ENCODE measurements at regions not wholly inside any gene's neighbourhood (a gene's known extent, or its start where the extent isn't known, plus 50 kb on each side); places are given as distances from the start of the nearest gene placed in this dataset.

DNA sequence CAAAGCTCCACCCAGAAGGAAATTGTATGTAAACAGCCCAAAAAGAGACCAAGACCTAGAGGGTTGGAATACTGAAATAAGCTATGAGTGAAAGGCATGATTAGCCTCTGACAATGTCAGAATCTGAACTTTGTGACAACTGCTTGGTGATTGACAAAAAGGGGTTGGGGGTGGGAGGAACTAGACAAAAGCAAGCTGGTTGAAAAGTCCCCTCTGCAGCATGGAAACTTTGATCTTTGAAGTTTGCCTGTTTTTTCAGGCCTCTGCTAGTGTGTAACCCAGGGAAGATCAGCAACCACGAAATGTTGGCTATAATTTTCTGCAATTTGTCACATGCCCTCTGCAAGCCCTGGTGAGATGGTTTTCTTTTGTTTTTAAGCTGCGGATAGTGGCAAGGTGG lies 104.8 kb upstream of the SLC25A13 start:
- TF ChIP-seq EZH2 (IDR thresholded peaks at IDR 0.05) (no peak), EZH2phosphoT487 (IDR thresholded peaks at IDR 0.05) (no peak)
- TF ChIP-seq, protein P1, sequence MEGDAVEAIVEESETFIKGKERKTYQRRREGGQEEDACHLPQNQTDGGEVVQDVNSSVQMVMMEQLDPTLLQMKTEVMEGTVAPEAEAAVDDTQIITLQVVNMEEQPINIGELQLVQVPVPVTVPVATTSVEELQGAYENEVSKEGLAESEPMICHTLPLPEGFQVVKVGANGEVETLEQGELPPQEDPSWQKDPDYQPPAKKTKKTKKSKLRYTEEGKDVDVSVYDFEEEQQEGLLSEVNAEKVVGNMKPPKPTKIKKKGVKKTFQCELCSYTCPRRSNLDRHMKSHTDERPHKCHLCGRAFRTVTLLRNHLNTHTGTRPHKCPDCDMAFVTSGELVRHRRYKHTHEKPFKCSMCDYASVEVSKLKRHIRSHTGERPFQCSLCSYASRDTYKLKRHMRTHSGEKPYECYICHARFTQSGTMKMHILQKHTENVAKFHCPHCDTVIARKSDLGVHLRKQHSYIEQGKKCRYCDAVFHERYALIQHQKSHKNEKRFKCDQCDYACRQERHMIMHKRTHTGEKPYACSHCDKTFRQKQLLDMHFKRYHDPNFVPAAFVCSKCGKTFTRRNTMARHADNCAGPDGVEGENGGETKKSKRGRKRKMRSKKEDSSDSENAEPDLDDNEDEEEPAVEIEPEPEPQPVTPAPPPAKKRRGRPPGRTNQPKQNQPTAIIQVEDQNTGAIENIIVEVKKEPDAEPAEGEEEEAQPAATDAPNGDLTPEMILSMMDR (IDR thresholded peaks at IDR 0.05): no peak
- Histone ChIP-seq H3K9me3 (ENCODE audit: low read depth) (no peaks in the 10 kb centered on the region), H3K36me3 (no peaks in the 10 kb centered on the region), H3K4me3 (no peak overlapping the region), H3K27ac (no peak overlapping the region), H3K27me3 (no peaks in the 10 kb centered on the region), H3K79me2 (ENCODE audit: low read depth) (no peaks in the 10 kb centered on the region), H3K9ac (no peak overlapping the region), H2AFZ (replicated peaks) (peak overlapping the region; percentile 78), H3K4me1 (peaks cover 25% of the 10 kb centered on the region), H3K4me2 (no peak overlapping the region), H4K20me1 (ENCODE audit: low read depth) (no peaks in the 10 kb centered on the region), H3F3A (ENCODE audit: low read depth) (peaks cover 10% of the 10 kb centered on the region)
- H3K27ac Mint-ChIP-seq: no peak overlapping the region
- H3K36me3 Mint-ChIP-seq: no peaks in the 10 kb centered on the region
- H3K27me3 Mint-ChIP-seq (ENCODE audit: insufficient read depth, low read depth): peaks cover 2% of the 10 kb centered on the region
- no peak for DNase-seq (ENCODE audit: low spot score)
- peaks cover 30% of the 10 kb centered on the region for H3K4me1 Mint-ChIP-seq
- H3K9me3 Mint-ChIP-seq: no peaks in the 10 kb centered on the region
- no peak overlapping the region for H3K4me3 Mint-ChIP-seq

DNA sequence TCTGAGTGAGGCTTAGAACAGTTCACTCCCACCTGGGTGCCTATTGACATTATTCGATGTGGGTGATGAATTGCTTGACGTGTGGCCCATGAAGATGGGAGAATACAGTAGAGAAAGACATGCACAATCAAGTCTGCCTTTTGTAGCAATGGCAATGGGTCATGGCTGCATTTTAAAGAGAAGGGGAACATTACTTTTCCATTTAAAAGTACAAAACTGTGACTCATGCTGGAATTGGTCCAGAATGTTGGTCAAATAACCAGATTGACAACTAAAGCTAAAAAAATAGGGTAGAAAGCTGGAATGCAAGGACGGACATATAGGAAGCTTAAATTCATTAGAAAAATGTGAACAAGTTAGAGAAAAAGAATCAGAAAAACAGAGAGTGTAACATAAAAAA lies 104.1 kb upstream of the SLC25A13 start:
- TF ChIP-seq EZH2phosphoT487 (IDR thresholded peaks at IDR 0.05): no peak
- TF ChIP-seq, protein P1 (IDR thresholded peaks at IDR 0.05): no peak
- no peak for TF ChIP-seq EZH2 (IDR thresholded peaks at IDR 0.05)
- Histone ChIP-seq H3K4me2 (no peak overlapping the region), H3K9ac (no peak overlapping the region), H3K4me1 (peaks cover 25% of the 10 kb centered on the region), H3K27me3 (no peaks in the 10 kb centered on the region), H4K20me1 (ENCODE audit: low read depth) (no peaks in the 10 kb centered on the region), H3K4me3 (no peak overlapping the region), H3K9me3 (ENCODE audit: low read depth) (no peaks in the 10 kb centered on the region), H3K79me2 (ENCODE audit: low read depth) (no peaks in the 10 kb centered on the region), H3F3A (ENCODE audit: low read depth) (peaks cover 10% of the 10 kb centered on the region), H3K27ac (no peak overlapping the region), H2AFZ (replicated peaks) (peak overlapping the region; percentile 78), H3K36me3 (no peaks in the 10 kb centered on the region)
- H3K4me3 Mint-ChIP-seq: no peak overlapping the region
- peaks cover 2% of the 10 kb centered on the region for H3K27me3 Mint-ChIP-seq (ENCODE audit: insufficient read depth, low read depth)
- no peaks in the 10 kb centered on the region for H3K9me3 Mint-ChIP-seq
- H3K4me1 Mint-ChIP-seq: peaks cover 30% of the 10 kb centered on the region
- H3K27ac Mint-ChIP-seq: peak overlapping the region; percentile 27
- H3K36me3 Mint-ChIP-seq: no peaks in the 10 kb centered on the region
- no peak for DNase-seq (ENCODE audit: low spot score)

DNA sequence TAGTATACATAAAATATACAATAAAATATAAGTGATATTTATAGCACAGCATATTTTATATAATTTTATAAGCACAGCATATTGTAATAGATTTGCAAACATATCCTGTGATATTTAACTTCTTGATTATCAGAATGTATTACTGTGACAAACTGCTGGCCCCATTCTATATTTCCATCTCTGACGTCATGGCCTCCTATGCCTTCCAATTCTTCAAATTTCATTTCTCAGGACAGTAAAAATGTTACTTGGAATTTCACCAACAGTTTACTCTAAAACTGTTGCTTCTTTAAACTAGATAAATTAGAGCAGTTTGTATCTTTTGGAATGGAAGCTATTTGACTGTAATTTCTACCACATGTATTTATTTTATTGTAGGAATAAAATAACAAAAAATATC lies 102.5 kb upstream of the SLC25A13 start:
- H3K4me2 ChIP-seq: no peak overlapping the region

More for the DNA sequence above, 102.5 kb upstream of the SLC25A13 start:
- no peak overlapping the region for H3K27ac Mint-ChIP-seq
- H3K4me1 ChIP-seq: peaks cover 25% of the 10 kb centered on the region
- H3K36me3 Mint-ChIP-seq: no peaks in the 10 kb centered on the region
- H3K79me2 ChIP-seq (ENCODE audit: low read depth): no peaks in the 10 kb centered on the region
- no peak for DNase-seq (ENCODE audit: low spot score)
- H3K9me3 ChIP-seq (ENCODE audit: low read depth): no peaks in the 10 kb centered on the region
- no peaks in the 10 kb centered on the region for H3K27me3 ChIP-seq
- H4K20me1 ChIP-seq (ENCODE audit: low read depth): no peaks in the 10 kb centered on the region
- H3K4me1 Mint-ChIP-seq: peaks cover 30% of the 10 kb centered on the region
- H3K36me3 ChIP-seq: no peaks in the 10 kb centered on the region
- H3K27ac ChIP-seq: no peak overlapping the region
- H3K4me3 ChIP-seq: no peak overlapping the region
- peaks cover 10% of the 10 kb centered on the region for H3F3A ChIP-seq (ENCODE audit: low read depth)
- TF ChIP-seq EZH2phosphoT487 (IDR thresholded peaks at IDR 0.05) (no peak), EZH2 (IDR thresholded peaks at IDR 0.05) (no peak)
- TF ChIP-seq, protein P1 (IDR thresholded peaks at IDR 0.05): no peak
- no peak overlapping the region for H2AFZ ChIP-seq (replicated peaks)
- H3K4me3 Mint-ChIP-seq: no peak overlapping the region
- no peak overlapping the region for H3K9ac ChIP-seq
- H3K9me3 Mint-ChIP-seq: no peaks in the 10 kb centered on the region
- H3K27me3 Mint-ChIP-seq (ENCODE audit: insufficient read depth, low read depth): peaks cover 3% of the 10 kb centered on the region

Data from neural progenitor cell (in vitro differentiated cells).